ENCODE measurements at regions not wholly inside any gene's neighbourhood (a gene's known extent, or its start where the extent isn't known, plus 50 kb on each side); places are given as distances from the start of the nearest gene placed in this dataset.
A peak's percentile ranks its signal among the peaks of the same experiment; 100 is the strongest.

GRCh38 chr1:116825720-116826438, 71.6 kb downstream of the CD2 start:
- peak overlapping the region; percentile 56 to 69 for H3K27ac ChIP-seq
- DNase-seq (ENCODE audit: low spot score): no peak
- no peaks in the 10 kb centered on the region for H3K9me3 ChIP-seq
- H3K27me3 ChIP-seq: no peaks in the 10 kb centered on the region
- no peak for TF ChIP-seq CTCF (IDR thresholded peaks at IDR 0.05)
- H3K4me1 ChIP-seq: peaks cover 0 to 18% of the 10 kb centered on the region in 2 donors
- no peaks in the 10 kb centered on the region for H3K36me3 ChIP-seq
- H3K4me3 ChIP-seq: no peak overlapping the region

GRCh38 chr1:116826818-116827606, 72.8 kb downstream of the CD2 start:
- Histone ChIP-seq H3K27ac (no peak overlapping the region), H3K4me3 (no peak overlapping the region), H3K27me3 (no peaks in the 10 kb centered on the region), H3K4me1 (peaks cover 0 to 18% of the 10 kb centered on the region in 2 donors), H3K9me3 (no peaks in the 10 kb centered on the region), H3K36me3 (no peaks in the 10 kb centered on the region)
- DNase-seq (ENCODE audit: low spot score): no peak
- TF ChIP-seq CTCF (IDR thresholded peaks at IDR 0.05): no peak

- no peak for TF ChIP-seq CTCF (IDR thresholded peaks at IDR 0.05)
- Histone ChIP-seq H3K9me3 (no peaks in the 10 kb centered on the region), H3K4me3 (no peak overlapping the region), H3K27me3 (no peaks in the 10 kb centered on the region), H3K27ac (no peak overlapping the region), H3K36me3 (no peaks in the 10 kb centered on the region), H3K4me1 (peaks cover 0 to 18% of the 10 kb centered on the region in 2 donors)
- no peak for DNase-seq (ENCODE audit: low spot score)
Observed at GRCh38 chr1:116827607-116828105, 73.4 kb downstream of the CD2 start.

- no peaks in the 10 kb centered on the region for H3K9me3 ChIP-seq
- no peaks in the 10 kb centered on the region for H3K27me3 ChIP-seq
- H3K27ac ChIP-seq: no peak overlapping the region
- no peak for TF ChIP-seq CTCF (IDR thresholded peaks at IDR 0.05)
- H3K4me3 ChIP-seq: no peak overlapping the region
- no peaks in the 10 kb centered on the region for H3K4me1 ChIP-seq
- no peaks in the 10 kb centered on the region for H3K36me3 ChIP-seq
- DNase-seq (ENCODE audit: low spot score): no peak
Observed at GRCh38 chr1:116832308-116832931, 77.3 kb upstream of the PTGFRN start.

- Histone ChIP-seq H3K27ac (no peak overlapping the region), H3K27me3 (no peaks in the 10 kb centered on the region), H3K4me3 (no peak overlapping the region), H3K4me1 (no peaks in the 10 kb centered on the region), H3K9me3 (no peaks in the 10 kb centered on the region), H3K36me3 (no peaks in the 10 kb centered on the region)
- no peak for DNase-seq (ENCODE audit: low spot score)
- no peak for TF ChIP-seq CTCF (IDR thresholded peaks at IDR 0.05)
Observed at GRCh38 chr1:116832932-116833578, 76.7 kb upstream of the PTGFRN start.

Measured in right atrium auricular region (tissue), 2 donors.